Panc1 (cell line): ENCODE measurements at regions not wholly inside any gene's neighbourhood (a gene's known extent, or its start where the extent isn't known, plus 50 kb on each side); places are given as distances from the start of the nearest gene placed in this dataset.

ENCODE experiments used
- CTCF ChIP-seq: fragments of 450-650 bp; IDR thresholded peaks from 2 replicates; pipeline ENCODE4 v1.5.1; 2017; ENCODE audit warnings: mild to moderate bottlenecking
- POLR2AphosphoS5 ChIP-seq: IDR thresholded peaks from 2 replicates; pipeline ENCODE4 v1.6.1; 2012; ENCODE audit warnings: mild to moderate bottlenecking, low read depth, low read length, moderate library complexity

GRCh38 chr1:203985676-203986075, 87.2 kb upstream of the SOX13 start:
- TF ChIP-seq CTCF (no peak), POLR2AphosphoS5 (no peak)
